Neuronal stem cell (in vitro differentiated cells): ENCODE measurements at regions not wholly inside any gene's neighbourhood (a gene's known extent, or its start where the extent isn't known, plus 50 kb on each side); places are given as distances from the start of the nearest gene placed in this dataset.

Source experiments
- DNase-seq: peaks from one replicate; pipeline ENCODE4 v3.0.0-alpha.2; 2013; ENCODE audit warnings: low spot score
- H2AFZ ChIP-seq: one replicate; pipeline ENCODE4 v1.6.1; 2013; ENCODE audit warnings: mild to moderate bottlenecking, low read length, inconsistent platforms
- H2AK5ac ChIP-seq: 2 replicates; pipeline ENCODE4 v1.6.1; 2013; ENCODE audit warnings: low read depth, mild to moderate bottlenecking, inconsistent platforms, low read length, moderate library complexity, mixed read lengths
- H2BK120ac ChIP-seq: 2 replicates; pipeline ENCODE4 v1.6.1; 2013; ENCODE audit warnings: low read depth, mild to moderate bottlenecking, inconsistent platforms, low read length, moderate library complexity, mixed read lengths
- H2BK12ac ChIP-seq: one replicate; pipeline ENCODE4 v1.6.1; 2013; ENCODE audit warnings: low read length, inconsistent platforms
- H2BK15ac ChIP-seq: 2 replicates; pipeline ENCODE4 v1.6.1; 2013; ENCODE audit warnings: mild to moderate bottlenecking, low read length, inconsistent platforms, mixed read lengths
- H2BK5ac ChIP-seq: one replicate; pipeline ENCODE4 v1.6.1; 2013; ENCODE audit warnings: inconsistent platforms, mild to moderate bottlenecking, low read length, moderate library complexity
- H3K14ac ChIP-seq: one replicate; pipeline ENCODE4 v1.6.1; 2013; ENCODE audit warnings: low read length, inconsistent platforms
- H3K18ac ChIP-seq: 2 replicates; pipeline ENCODE4 v1.6.1; 2013; ENCODE audit warnings: low read length, inconsistent platforms
- H3K23ac ChIP-seq: 2 replicates; pipeline ENCODE4 v1.6.1; 2013; ENCODE audit warnings: low read depth, mild to moderate bottlenecking, mixed read lengths, low read length, inconsistent platforms; ENCODE audit not compliant: poor library complexity
- H3K27ac ChIP-seq: replicated peaks from 3 replicates; pipeline ENCODE4 v1.5.1; 2013; ENCODE audit warnings: low read length, inconsistent platforms
- H3K27me3 ChIP-seq, 3 experiments: 2 replicates each; pipeline ENCODE4 v1.6.1; 2013; ENCODE audit warnings: low read length in 3 of 3, mild to moderate bottlenecking in 2 of 3, inconsistent platforms in 1 of 3, low read depth in 1 of 3, mixed read lengths in 1 of 3, moderate library complexity in 1 of 3; ENCODE audit not compliant: control insufficient read depth in 3 of 3, insufficient read depth in 3 of 3
- H3K36me3 ChIP-seq, 2 donors: replicated peaks in 1 of 2; 2 replicates each; pipeline ENCODE4 v1.6.1; 2013; ENCODE audit warnings: low read length in 2 of 2; ENCODE audit not compliant: control insufficient read depth in 2 of 2, insufficient read depth in 2 of 2
- H3K4ac ChIP-seq: 2 replicates; pipeline ENCODE4 v1.6.1; 2013; ENCODE audit warnings: inconsistent platforms, mild to moderate bottlenecking, low read length, moderate library complexity
- H3K4me1 ChIP-seq, 2 donors: 1 replicate in 1 of 2; 2 replicates in 1 of 2; pipeline ENCODE4 v1.6.1; 2013; ENCODE audit warnings: low read length in 2 of 2, low read depth in 1 of 2; ENCODE audit not compliant: control insufficient read depth in 2 of 2, insufficient read depth in 1 of 2
- H3K4me2 ChIP-seq: one replicate; pipeline ENCODE4 v1.6.1; 2013; ENCODE audit warnings: mild to moderate bottlenecking, low read length, inconsistent platforms; ENCODE audit not compliant: insufficient read depth, poor library complexity, severe bottlenecking
- H3K4me3 ChIP-seq, 2 donors: 2 replicates each; pipeline ENCODE4 v1.5.1; 2013; ENCODE audit warnings: low read length in 2 of 2, mild to moderate bottlenecking in 2 of 2, inconsistent platforms in 1 of 2, moderate library complexity in 1 of 2
- H3K79me1 ChIP-seq: one replicate; pipeline ENCODE4 v1.6.1; 2013; ENCODE audit warnings: low read depth, mild to moderate bottlenecking, inconsistent platforms, low read length, moderate library complexity
- H3K9ac ChIP-seq: one replicate; pipeline ENCODE4 v1.6.1; 2013; ENCODE audit warnings: mild to moderate bottlenecking, low read depth, low read length, inconsistent platforms; ENCODE audit not compliant: poor library complexity
- H3K9me3 ChIP-seq, 2 donors: replicated peaks in 1 of 2; 2 replicates each; pipeline versions ENCODE3 to v1.6.1; 2013; ENCODE audit warnings: low read length in 2 of 2, mild to moderate bottlenecking in 2 of 2, inconsistent platforms in 1 of 2, low read depth in 1 of 2, mixed read lengths in 1 of 2, moderate library complexity in 1 of 2; ENCODE audit not compliant: control insufficient read depth in 2 of 2, insufficient read depth in 1 of 2
- H4K8ac ChIP-seq: one replicate; pipeline ENCODE4 v1.6.1; 2013; ENCODE audit warnings: low read depth, mild to moderate bottlenecking, inconsistent platforms, low read length, moderate library complexity
- H4K91ac ChIP-seq: one replicate; pipeline ENCODE4 v1.6.1; 2013; ENCODE audit warnings: low read length, low read depth, mild to moderate bottlenecking, inconsistent platforms; ENCODE audit not compliant: poor library complexity
- WGBS, 2 donors: extraction: QIAGEN DNeasy Blood & Tissue Kit; methylation state at CpG; one replicate each; pipeline ENCODE4 v1.1.7; 2013; ENCODE audit warnings: missing lambda C conversion rate in 2 of 2, mixed read lengths in 1 of 2; ENCODE audit not compliant: insufficient read length in 2 of 2, insufficient replicate concordance in 1 of 2; ENCODE audit errors: extremely low coverage in 2 of 2; 5-methylcytosine and 5-hydroxymethylcytosine counted together

DNA sequence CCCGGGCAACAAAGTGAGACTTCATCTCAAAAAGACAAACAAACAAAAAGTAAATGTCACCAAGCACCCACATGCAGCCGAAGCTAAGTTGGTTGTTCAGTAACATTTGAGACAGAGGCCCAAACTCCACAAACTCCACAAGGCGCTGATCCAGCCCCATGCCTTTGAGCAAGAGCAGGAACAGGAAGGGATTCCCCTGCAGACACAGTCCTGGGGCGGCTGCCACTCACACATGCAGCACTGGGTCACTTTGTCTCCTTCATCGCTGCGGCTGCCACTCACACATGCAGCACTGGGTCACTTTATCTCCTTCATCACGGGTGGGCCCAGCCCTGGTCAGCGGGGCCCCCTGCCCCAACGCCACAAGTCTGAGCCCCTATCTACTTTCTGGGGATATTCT is 246.9 kb upstream of the RREB1 start:
- no peaks in the 10 kb centered on the region for H3K79me1 ChIP-seq
- H3K9ac ChIP-seq, result no peak overlapping the region
- no peak overlapping the region for H2BK15ac ChIP-seq
- no peak overlapping the region for H3K23ac ChIP-seq
- DNase-seq, result no peak
- no peaks in the 10 kb centered on the region for H3K36me3 ChIP-seq
- no peak overlapping the region for H2BK120ac ChIP-seq
- peaks cover 0 to 12% of the 10 kb centered on the region in 2 donors for H3K4me1 ChIP-seq
- H3K27ac ChIP-seq, result no peak overlapping the region
- peaks cover 0 to 3% (median 0%) of the 10 kb centered on the region in 3 experiments for H3K27me3 ChIP-seq
- no peak overlapping the region for H2BK12ac ChIP-seq
- no CpG with 5 or more reads among the region's 9 CpGs for WGBS, 2 donors
- no peak overlapping the region for H3K4me3 ChIP-seq
- H3K4ac ChIP-seq, result no peak overlapping the region
- peaks cover 0 to 2% of the 10 kb centered on the region in 2 donors for H3K9me3 ChIP-seq
- H4K8ac ChIP-seq, result no peak overlapping the region
- no peak overlapping the region for H3K4me2 ChIP-seq
- H3K18ac ChIP-seq, result peak overlapping the region; percentile 25
- no peak overlapping the region for H4K91ac ChIP-seq
- H2BK5ac ChIP-seq, result no peak overlapping the region
- no peak overlapping the region for H2AFZ ChIP-seq
- H3K14ac ChIP-seq, result no peak overlapping the region
- H2AK5ac ChIP-seq, result no peak overlapping the region

DNA sequence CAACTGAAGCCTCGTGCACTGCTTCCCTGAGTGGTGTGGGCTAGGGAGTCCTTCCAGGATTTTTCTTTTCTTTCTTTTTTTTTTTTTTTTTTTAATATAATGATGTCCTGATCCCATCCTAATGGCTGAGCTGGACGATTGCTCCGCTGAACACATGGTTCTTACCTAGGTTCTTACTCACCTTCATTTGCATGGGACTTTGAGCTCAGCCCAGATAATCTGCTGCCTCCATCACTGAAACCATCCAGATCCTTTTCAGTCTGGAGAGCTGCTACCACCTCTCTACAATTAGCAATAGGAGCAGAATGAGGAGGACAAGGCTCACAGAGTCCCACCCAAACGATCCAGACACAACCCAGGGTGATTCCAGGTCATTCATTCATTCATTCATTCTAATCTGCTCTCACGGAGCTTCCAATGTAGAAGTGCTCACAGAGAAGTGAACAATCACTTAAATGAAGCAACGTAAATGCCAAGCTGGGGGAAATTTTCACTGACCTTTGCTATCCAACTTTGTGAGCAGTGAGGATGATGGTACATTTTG is 246.3 kb upstream of the RREB1 start:
- no peak overlapping the region for H2BK15ac ChIP-seq
- H2BK12ac ChIP-seq, result no peak overlapping the region
- WGBS, 2 donors, result no CpG with 5 or more reads among the region's 6 CpGs
- H2BK120ac ChIP-seq, result no peak overlapping the region
- H3K4me1 ChIP-seq, result peaks cover 0 to 10% of the 10 kb centered on the region in 2 donors
- peaks cover 0 to 2% of the 10 kb centered on the region in 2 donors for H3K9me3 ChIP-seq
- H3K27me3 ChIP-seq, result peaks cover 0 to 3% (median 0%) of the 10 kb centered on the region in 3 experiments
- no peak overlapping the region for H3K9ac ChIP-seq
- no peak overlapping the region for H3K4me3 ChIP-seq
- H4K91ac ChIP-seq, result no peak overlapping the region
- no peak overlapping the region for H3K27ac ChIP-seq
- no peak overlapping the region for H3K4ac ChIP-seq
- no peak overlapping the region for H3K14ac ChIP-seq
- H4K8ac ChIP-seq, result no peak overlapping the region
- no peak overlapping the region for H3K4me2 ChIP-seq
- no peak overlapping the region for H3K23ac ChIP-seq
- no peak for DNase-seq
- no peak overlapping the region for H2AK5ac ChIP-seq
- H3K79me1 ChIP-seq, result no peaks in the 10 kb centered on the region
- no peak overlapping the region for H2BK5ac ChIP-seq
- H3K18ac ChIP-seq, result no peak overlapping the region
- H2AFZ ChIP-seq, result no peak overlapping the region
- H3K36me3 ChIP-seq, result no peaks in the 10 kb centered on the region

DNA sequence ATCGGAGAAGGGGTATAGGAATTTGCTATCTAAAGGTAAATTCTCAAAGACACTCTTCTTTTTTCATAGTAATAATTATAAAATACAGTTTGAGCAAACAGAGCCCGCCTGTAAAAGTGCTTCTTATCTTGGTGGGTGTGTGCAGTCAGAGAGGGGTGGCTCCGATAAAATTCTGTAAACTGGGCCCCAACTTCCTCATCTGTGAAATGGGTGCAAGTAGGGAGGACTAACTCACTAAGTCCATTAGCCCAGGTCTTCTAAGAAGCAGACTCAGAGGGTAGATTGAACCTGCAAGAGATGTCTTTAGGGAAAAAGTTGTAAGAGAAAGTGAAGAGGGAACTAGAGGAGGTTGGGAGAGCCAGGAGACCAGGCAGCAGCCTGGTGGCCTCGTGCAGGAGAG is 245.8 kb upstream of the RREB1 start:
- Histone ChIP-seq H4K8ac (no peak overlapping the region), H3K9ac (no peak overlapping the region), H3K36me3 (no peaks in the 10 kb centered on the region), H3K4me2 (no peak overlapping the region), H3K14ac (no peak overlapping the region), H3K4me3 (no peak overlapping the region), H2AFZ (no peak overlapping the region), H2BK120ac (no peak overlapping the region), H3K4me1 (peaks cover 0 to 4% of the 10 kb centered on the region in 2 donors), H3K4ac (no peak overlapping the region), H4K91ac (no peak overlapping the region), H3K18ac (no peak overlapping the region), H3K27me3 (peaks cover 0 to 3% (median 0%) of the 10 kb centered on the region in 3 experiments), H3K79me1 (no peaks in the 10 kb centered on the region), H2BK5ac (no peak overlapping the region), H3K27ac (no peak overlapping the region), H2BK12ac (no peak overlapping the region), H3K9me3 (peaks cover 0 to 2% of the 10 kb centered on the region in 2 donors), H3K23ac (no peak overlapping the region), H2BK15ac (no peak overlapping the region), H2AK5ac (no peak overlapping the region)
- no peak for DNase-seq
- 100% methylated on average over 1 of the region's 4 CpGs; no CpG with 5 or more reads in 1 of the 2 donors for WGBS, 2 donors

DNA sequence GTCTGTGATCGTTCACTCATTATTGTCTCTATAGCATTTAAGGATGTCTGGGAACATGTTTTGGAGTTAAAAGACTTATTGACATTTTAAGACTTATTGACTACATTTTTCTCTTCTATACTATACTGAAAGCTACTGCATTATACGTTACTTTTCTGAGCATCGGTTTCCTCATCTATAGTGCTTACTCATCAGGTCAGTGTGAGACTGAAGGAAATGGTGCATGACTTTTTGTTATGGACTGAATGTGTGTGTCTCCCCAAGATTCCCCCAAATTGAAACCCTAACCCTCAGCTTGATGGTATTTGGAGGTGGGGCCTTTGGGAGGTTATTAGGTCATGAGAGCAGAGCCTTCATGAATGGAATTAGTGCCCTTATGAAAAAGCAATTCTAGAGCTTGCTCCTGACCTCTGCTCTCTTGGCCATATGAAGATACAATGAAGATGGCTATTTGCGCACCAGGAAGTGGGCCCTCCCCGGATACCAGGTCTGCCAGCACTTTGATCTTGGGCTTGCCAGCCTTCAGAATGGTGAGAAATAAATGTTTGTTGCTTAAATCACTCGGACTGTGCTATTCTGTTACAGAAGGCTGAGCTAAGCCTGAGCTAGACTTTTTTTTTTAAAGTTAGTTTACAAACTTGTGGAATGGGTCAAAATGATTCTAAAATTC is 243.7 kb upstream of the RREB1 start:
- DNase-seq, result no peak
- no peak overlapping the region for H3K9ac ChIP-seq
- WGBS, 2 donors, result no CpG with 5 or more reads among the region's 6 CpGs
- H3K79me1 ChIP-seq, result no peaks in the 10 kb centered on the region
- no peak overlapping the region for H2BK5ac ChIP-seq
- no peak overlapping the region for H3K27ac ChIP-seq
- peaks cover 0 to 2% of the 10 kb centered on the region in 2 donors for H3K9me3 ChIP-seq
- no peak overlapping the region for H2BK120ac ChIP-seq
- no peak overlapping the region for H3K23ac ChIP-seq
- no peak overlapping the region for H3K4ac ChIP-seq
- H3K4me1 ChIP-seq, result no peaks in the 10 kb centered on the region
- no peaks in the 10 kb centered on the region for H3K36me3 ChIP-seq
- no peak overlapping the region for H3K4me2 ChIP-seq
- H3K18ac ChIP-seq, result no peak overlapping the region
- no peak overlapping the region for H3K4me3 ChIP-seq
- H4K91ac ChIP-seq, result no peak overlapping the region
- no peak overlapping the region for H2BK12ac ChIP-seq
- H2AK5ac ChIP-seq, result no peak overlapping the region
- H2BK15ac ChIP-seq, result no peak overlapping the region
- H3K27me3 ChIP-seq, result no peaks in the 10 kb centered on the region
- no peak overlapping the region for H2AFZ ChIP-seq
- no peak overlapping the region for H4K8ac ChIP-seq
- no peak overlapping the region for H3K14ac ChIP-seq
